Caco-2 (cell line): ENCODE measurements at regions not wholly inside any gene's neighbourhood (a gene's known extent, or its start where the extent isn't known, plus 50 kb on each side); places are given as distances from the start of the nearest gene placed in this dataset.

Source experiments
- BruUV-seq: library from RNA; stranded (reverse); fragments of 400-500 nt; replicated peaks from 2 replicates; lab custom pipeline; 2021; lab: Mats Ljungman, UMichigan
- CTCF ChIA-PET: fragments of 300-600 bp; sonication (Branson Sonifier 250); formaldehyde crosslinking; loops from one replicate; lab custom pipeline; 2022; ENCODE audit warnings: antibody characterized with exemption; lab: Charles Lee
- POLR2A ChIA-PET: fragments of 300-600 bp; sonication (Branson Sonifier 250); formaldehyde crosslinking; loops from one replicate; lab custom pipeline; 2022; ENCODE audit warnings: antibody characterized with exemption; lab: Charles Lee
- DNase-seq, 2 experiments: peaks; one replicate each; pipeline versions ENCODE4 v3.0.0 to v3.0.0-alpha.2; 2020 to 2022
- H3K27me3 ChIP-seq: replicated peaks from 2 replicates; pipeline ENCODE4 v1.6.0; 2011; ENCODE audit warnings: low read length; ENCODE audit not compliant: control insufficient read depth, insufficient read depth
- H3K36me3 ChIP-seq: 2 replicates; pipeline ENCODE4 v1.5.1; 2011; ENCODE audit warnings: low read length; ENCODE audit not compliant: control insufficient read depth, insufficient read depth
- H3K4me1 ChIP-seq: fragments of 250-450 bp; sonication (Bioruptor Pico); 2 replicates; pipeline ENCODE4 v1.5.1; 2020; ENCODE audit warnings: mild to moderate bottlenecking
- H3K4me3 ChIP-seq: 2 replicates; pipeline ENCODE4 v1.5.1; 2011; ENCODE audit warnings: low read depth, mild to moderate bottlenecking, control low read depth, low read length
- H3K9me3 ChIP-seq: fragments of 250-450 bp; sonication (Bioruptor Pico); 2 replicates; pipeline ENCODE4 v1.5.1; 2020; ENCODE audit warnings: mild to moderate bottlenecking, moderate library complexity
- H3K27ac Mint-ChIP-seq: one replicate; pipeline ENCODE4 v1.8.0; 2022; ENCODE audit warnings: mixed read lengths; ENCODE audit not compliant: unreplicated experiment
- H3K27me3 Mint-ChIP-seq: one replicate; pipeline ENCODE4 v1.8.0; 2022; ENCODE audit warnings: mixed read lengths; ENCODE audit not compliant: insufficient read depth, unreplicated experiment
- H3K36me3 Mint-ChIP-seq: one replicate; pipeline ENCODE4 v1.8.0; 2022; ENCODE audit warnings: mild to moderate bottlenecking, mixed read lengths; ENCODE audit not compliant: insufficient read depth, unreplicated experiment
- H3K4me1 Mint-ChIP-seq: one replicate; pipeline ENCODE4 v1.8.0; 2022; ENCODE audit warnings: low read depth, mixed read lengths; ENCODE audit not compliant: unreplicated experiment
- H3K4me3 Mint-ChIP-seq: one replicate; pipeline ENCODE4 v1.8.0; 2022; ENCODE audit warnings: mild to moderate bottlenecking, moderate library complexity, mixed read lengths; ENCODE audit not compliant: unreplicated experiment
- H3K9me3 Mint-ChIP-seq: one replicate; pipeline ENCODE4 v1.8.0; 2022; ENCODE audit warnings: mixed read lengths; ENCODE audit not compliant: unreplicated experiment
- CTCF ChIP-seq, 2 experiments: fragments of 200-600 bp in 1 of 2; IDR thresholded peaks; 1 replicate in 1 of 2; 2 replicates in 1 of 2; pipeline versions ENCODE4 v1.5.1 to v1.8.0; 2011 to 2022; ENCODE audit warnings: antibody characterized with exemption in 1 of 2, control low read depth in 1 of 2, inconsistent platforms in 1 of 2, low read depth in 1 of 2, low read length in 1 of 2, mild to moderate bottlenecking in 1 of 2, moderate library complexity in 1 of 2; ENCODE audit not compliant: insufficient read depth in 1 of 2, severe bottlenecking in 1 of 2, unreplicated experiment in 1 of 2
- intact Hi-C: fragments of 100-400 bp; cut with micrococcal nuclease; formaldehyde crosslinking; loops from one replicate; pipeline ENCODE4 v1.10.0; 2022; ENCODE audit not compliant: unreplicated experiment

- H3K4me3 Mint-ChIP-seq: no peak overlapping the region
- H3K27ac Mint-ChIP-seq: no peak overlapping the region
- ChIA-PET CTCF (interaction anchor here (0.6 kb wide), 1 partner anchor 325 kb away, joined by 3 read pairs; no protein-coding TSS in a partner anchor), POLR2A (no interaction called here)
- H3K9me3 ChIP-seq: no peaks in the 10 kb centered on the region
- H3K36me3 ChIP-seq: no peaks in the 10 kb centered on the region
- peaks cover 11% of the 10 kb centered on the region for H3K27me3 Mint-ChIP-seq
- BruUV-seq: no TSS peak
- no peaks in the 10 kb centered on the region for H3K4me1 ChIP-seq
- intact Hi-C loops: no loop called here
- H3K4me1 Mint-ChIP-seq: no peaks in the 10 kb centered on the region
- no peaks in the 10 kb centered on the region for H3K36me3 Mint-ChIP-seq
- H3K4me3 ChIP-seq: no peak overlapping the region
- no peak for TF ChIP-seq CTCF (IDR thresholded peaks at IDR 0.05; ENCODE audit: insufficient read depth in 1 of 2, low read depth in 1 of 2, low read length in 1 of 2, severe bottlenecking in 1 of 2, unreplicated experiment in 1 of 2)
- no peaks in the 10 kb centered on the region for H3K9me3 Mint-ChIP-seq
- no peak for DNase-seq
- H3K27me3 ChIP-seq: no peaks in the 10 kb centered on the region
These were observed 437.4 kb upstream of the MIR17HG start for GRCh38 chr13:90910018-90910639.

- Mint-ChIP-seq H3K4me1 (no peaks in the 10 kb centered on the region), H3K27ac (no peak overlapping the region), H3K4me3 (no peak overlapping the region), H3K36me3 (no peaks in the 10 kb centered on the region), H3K9me3 (no peaks in the 10 kb centered on the region), H3K27me3 (peaks cover 14% of the 10 kb centered on the region)
- Histone ChIP-seq H3K27me3 (no peaks in the 10 kb centered on the region), H3K4me1 (no peaks in the 10 kb centered on the region), H3K9me3 (no peaks in the 10 kb centered on the region), H3K4me3 (no peak overlapping the region), H3K36me3 (no peaks in the 10 kb centered on the region)
- intact Hi-C loops: no loop called here
- BruUV-seq: no TSS peak
- TF ChIP-seq CTCF (IDR thresholded peaks at IDR 0.05; ENCODE audit: insufficient read depth in 1 of 2, low read depth in 1 of 2, low read length in 1 of 2, severe bottlenecking in 1 of 2, unreplicated experiment in 1 of 2): no peak
- DNase-seq: no peak
- POLR2A ChIA-PET: no interaction called here
- CTCF ChIA-PET: no interaction called here
These were observed 435.2 kb upstream of the MIR17HG start for GRCh38 chr13:90912247-90912646.

GRCh38 chr13:90918536-90918935, 429.0 kb upstream of the MIR17HG start:
- Mint-ChIP-seq H3K36me3 (no peaks in the 10 kb centered on the region), H3K27ac (no peak overlapping the region), H3K27me3 (peaks cover 12% of the 10 kb centered on the region), H3K9me3 (no peaks in the 10 kb centered on the region), H3K4me1 (no peaks in the 10 kb centered on the region), H3K4me3 (no peak overlapping the region)
- H3K36me3 ChIP-seq: no peaks in the 10 kb centered on the region
- no TSS peak for BruUV-seq
- ChIA-PET POLR2A (no interaction called here), CTCF (no interaction called here)
- no peak for TF ChIP-seq CTCF (IDR thresholded peaks at IDR 0.05; ENCODE audit: insufficient read depth in 1 of 2, low read depth in 1 of 2, low read length in 1 of 2, severe bottlenecking in 1 of 2, unreplicated experiment in 1 of 2)
- H3K4me3 ChIP-seq: no peak overlapping the region
- H3K4me1 ChIP-seq: no peaks in the 10 kb centered on the region
- H3K9me3 ChIP-seq: no peaks in the 10 kb centered on the region
- DNase-seq: no peak
- intact Hi-C loops: no loop called here
- no peaks in the 10 kb centered on the region for H3K27me3 ChIP-seq
